ENCODE measurements at regions not wholly inside any gene's neighbourhood (a gene's known extent, or its start where the extent isn't known, plus 50 kb on each side); places are given as distances from the start of the nearest gene placed in this dataset.

DNA sequence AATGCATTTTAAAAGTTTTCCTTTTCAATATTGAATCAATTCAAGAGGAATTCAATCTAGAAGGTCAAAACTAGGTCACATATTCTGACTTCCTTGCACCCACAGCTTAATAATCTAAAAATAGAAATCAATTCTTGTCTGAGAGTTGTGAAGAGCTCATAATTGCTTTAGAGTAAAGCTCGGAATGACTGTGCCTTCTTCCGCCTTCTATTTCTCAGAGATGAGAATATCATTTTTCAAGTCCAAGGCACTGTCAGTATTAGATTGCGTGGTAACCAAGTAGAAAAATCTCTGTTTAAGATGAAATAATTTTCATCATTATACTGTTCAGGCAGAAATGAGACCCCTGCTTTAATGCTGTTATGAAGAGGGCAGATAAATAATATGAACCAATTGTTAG lies 272.2 kb upstream of the NFE2L3 start:
- Histone ChIP-seq H3K4me1 (ENCODE audit: control insufficient read depth in 1 of 2, insufficient read depth in 1 of 2, low read depth in 1 of 2, low read length in 1 of 2) (no peaks in the 10 kb centered on the region), H3K36me3 (no peaks in the 10 kb centered on the region), H3K4me3 (ENCODE audit: low read depth in 1 of 2, low read length in 1 of 2) (no peak overlapping the region), H3K27ac (no peak overlapping the region), H3K27me3 (peaks cover 100% of the 10 kb centered on the region), H3K9me3 (no peaks in the 10 kb centered on the region)
- TF ChIP-seq, protein P1, sequence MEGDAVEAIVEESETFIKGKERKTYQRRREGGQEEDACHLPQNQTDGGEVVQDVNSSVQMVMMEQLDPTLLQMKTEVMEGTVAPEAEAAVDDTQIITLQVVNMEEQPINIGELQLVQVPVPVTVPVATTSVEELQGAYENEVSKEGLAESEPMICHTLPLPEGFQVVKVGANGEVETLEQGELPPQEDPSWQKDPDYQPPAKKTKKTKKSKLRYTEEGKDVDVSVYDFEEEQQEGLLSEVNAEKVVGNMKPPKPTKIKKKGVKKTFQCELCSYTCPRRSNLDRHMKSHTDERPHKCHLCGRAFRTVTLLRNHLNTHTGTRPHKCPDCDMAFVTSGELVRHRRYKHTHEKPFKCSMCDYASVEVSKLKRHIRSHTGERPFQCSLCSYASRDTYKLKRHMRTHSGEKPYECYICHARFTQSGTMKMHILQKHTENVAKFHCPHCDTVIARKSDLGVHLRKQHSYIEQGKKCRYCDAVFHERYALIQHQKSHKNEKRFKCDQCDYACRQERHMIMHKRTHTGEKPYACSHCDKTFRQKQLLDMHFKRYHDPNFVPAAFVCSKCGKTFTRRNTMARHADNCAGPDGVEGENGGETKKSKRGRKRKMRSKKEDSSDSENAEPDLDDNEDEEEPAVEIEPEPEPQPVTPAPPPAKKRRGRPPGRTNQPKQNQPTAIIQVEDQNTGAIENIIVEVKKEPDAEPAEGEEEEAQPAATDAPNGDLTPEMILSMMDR (IDR thresholded peaks at IDR 0.05), result no peak

DNA sequence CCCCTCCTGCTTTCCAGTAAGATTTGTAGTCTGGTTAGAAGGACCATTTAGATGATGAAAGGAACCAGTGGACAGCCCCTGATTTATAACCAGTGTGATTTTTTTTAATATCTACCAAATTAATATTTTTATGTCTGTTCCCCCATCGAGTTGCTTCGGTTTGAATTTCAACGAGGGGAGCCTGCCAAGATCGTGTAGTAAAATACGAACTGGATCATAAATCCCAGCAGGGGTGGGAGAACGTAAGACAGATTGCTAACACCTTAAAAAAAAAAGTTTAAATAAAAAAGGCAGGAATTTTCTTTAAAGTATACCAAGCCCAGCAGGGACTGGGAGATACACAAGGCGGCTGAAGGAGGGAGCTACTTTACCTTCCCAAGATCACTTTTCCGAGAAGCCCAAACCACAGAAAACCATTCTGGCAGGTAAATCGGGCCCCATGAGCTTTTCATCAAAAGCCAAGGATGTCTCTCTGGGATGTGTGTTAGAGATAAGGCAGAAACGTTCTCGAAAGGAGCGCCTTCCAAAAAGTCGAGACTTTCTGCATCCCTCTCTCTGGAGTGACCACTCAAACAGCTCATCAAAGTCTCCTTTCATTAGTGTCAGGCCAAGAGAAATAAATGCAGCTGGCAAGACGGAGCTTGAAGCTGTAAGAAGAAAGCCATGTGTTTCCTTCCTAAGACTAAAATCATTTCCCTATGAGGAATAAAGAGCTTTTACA lies 270.5 kb upstream of the NFE2L3 start:
- no peak overlapping the region for H3K4me3 ChIP-seq (ENCODE audit: low read depth in 1 of 2, low read length in 1 of 2)
- H3K4me1 ChIP-seq (ENCODE audit: control insufficient read depth in 1 of 2, insufficient read depth in 1 of 2, low read depth in 1 of 2, low read length in 1 of 2), result no peaks in the 10 kb centered on the region
- H3K9me3 ChIP-seq, result no peaks in the 10 kb centered on the region
- TF ChIP-seq, protein P1 (IDR thresholded peaks at IDR 0.05), result no peak
- H3K27me3 ChIP-seq, result peaks cover 96% of the 10 kb centered on the region
- no peaks in the 10 kb centered on the region for H3K36me3 ChIP-seq
- no peak overlapping the region for H3K27ac ChIP-seq

DNA sequence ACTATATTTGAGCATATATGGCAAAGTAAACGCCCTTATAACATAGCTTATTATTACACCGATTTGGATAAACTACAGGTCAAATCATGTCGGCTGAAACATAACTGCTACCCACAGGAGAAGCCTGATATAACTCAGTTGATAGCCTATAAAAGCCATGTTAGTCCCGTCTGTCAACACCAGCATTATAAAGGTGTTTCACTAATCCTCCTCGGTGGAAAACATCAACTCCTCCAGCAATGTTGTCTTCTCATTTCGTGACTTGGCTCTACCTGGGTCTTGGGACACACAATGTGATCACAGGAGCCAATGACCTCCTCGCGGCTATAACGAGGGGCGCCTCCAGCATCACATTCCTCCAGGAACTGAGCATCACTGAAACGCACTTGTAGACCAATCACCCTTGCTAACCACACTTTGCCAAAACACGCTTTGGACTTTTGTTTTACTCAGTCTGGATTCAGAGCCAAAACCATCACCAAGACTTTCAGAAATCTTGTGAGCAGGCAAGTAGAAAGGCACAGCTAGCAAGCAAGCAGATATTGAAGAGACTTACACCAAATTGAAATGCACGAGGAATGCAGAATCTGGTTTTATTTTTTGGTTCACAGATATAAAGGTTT lies 269.7 kb upstream of the NFE2L3 start:
- Histone ChIP-seq H3K27ac (no peak overlapping the region), H3K27me3 (peaks cover 96% of the 10 kb centered on the region), H3K36me3 (no peaks in the 10 kb centered on the region), H3K4me1 (ENCODE audit: control insufficient read depth in 1 of 2, insufficient read depth in 1 of 2, low read depth in 1 of 2, low read length in 1 of 2) (no peaks in the 10 kb centered on the region), H3K9me3 (no peaks in the 10 kb centered on the region), H3K4me3 (ENCODE audit: low read depth in 1 of 2, low read length in 1 of 2) (no peak overlapping the region)
- TF ChIP-seq, protein P1 (IDR thresholded peaks at IDR 0.05), result no peak

DNA sequence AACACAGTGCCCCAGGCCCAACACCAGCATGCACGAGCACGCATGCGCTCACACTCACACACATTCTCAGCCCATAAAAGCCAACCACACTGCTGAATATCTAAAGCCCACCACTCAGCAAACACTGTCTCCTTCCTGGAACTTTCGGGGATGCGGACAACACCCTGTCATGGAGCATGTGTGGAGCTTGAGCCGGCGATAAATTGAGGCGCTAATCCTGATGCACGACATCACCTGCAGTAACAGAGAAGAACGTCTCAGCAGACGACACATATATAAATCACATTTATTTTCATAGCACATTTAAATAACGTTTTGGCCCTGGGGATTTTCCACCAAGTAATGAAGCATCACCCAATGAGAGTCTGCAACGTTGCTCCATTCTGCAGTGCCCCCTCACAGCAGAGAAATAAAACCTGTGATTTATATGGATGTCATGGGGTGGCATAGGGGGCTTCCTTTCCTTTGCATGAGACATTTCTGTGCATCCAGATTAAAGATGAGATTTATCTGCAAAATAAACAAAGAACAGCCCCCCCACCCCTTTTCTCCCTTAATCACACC lies 267.7 kb upstream of the NFE2L3 start:
- TF ChIP-seq, protein P1 (IDR thresholded peaks at IDR 0.05), result no peak
- no peaks in the 10 kb centered on the region for H3K9me3 ChIP-seq
- no peak overlapping the region for H3K27ac ChIP-seq
- no peak overlapping the region for H3K4me3 ChIP-seq (ENCODE audit: low read depth in 1 of 2, low read length in 1 of 2)
- no peaks in the 10 kb centered on the region for H3K4me1 ChIP-seq (ENCODE audit: control insufficient read depth in 1 of 2, insufficient read depth in 1 of 2, low read depth in 1 of 2, low read length in 1 of 2)
- peaks cover 93% of the 10 kb centered on the region for H3K27me3 ChIP-seq
- no peaks in the 10 kb centered on the region for H3K36me3 ChIP-seq

DNA sequence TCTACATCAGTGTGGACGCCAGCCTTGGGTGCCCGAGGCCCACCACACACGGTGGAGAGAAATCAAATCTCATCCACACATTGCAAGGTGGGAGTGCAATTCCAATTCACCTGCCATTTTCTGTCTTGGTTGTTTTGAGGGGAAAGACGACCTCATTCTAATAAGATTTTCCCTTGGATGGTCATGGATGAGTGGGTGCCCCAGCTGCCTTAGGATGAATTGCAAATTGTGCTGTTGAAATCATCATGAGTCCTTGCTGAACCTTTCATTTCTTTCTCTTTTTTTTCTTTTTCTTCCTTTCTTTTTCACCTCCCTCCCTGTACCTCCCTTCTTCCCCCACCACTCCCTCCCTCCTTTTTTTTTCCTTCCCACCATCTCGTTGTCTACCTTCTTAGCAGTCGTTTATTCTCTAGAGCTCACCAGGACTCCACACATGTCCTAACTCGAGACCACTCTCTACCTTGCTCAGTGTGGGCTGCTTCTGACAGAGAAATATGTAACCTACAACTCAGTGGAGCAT lies 266.9 kb upstream of the NFE2L3 start:
- TF ChIP-seq, protein P1 (IDR thresholded peaks at IDR 0.05), result no peak
- H3K36me3 ChIP-seq, result no peaks in the 10 kb centered on the region
- H3K27me3 ChIP-seq, result peaks cover 93% of the 10 kb centered on the region
- H3K4me3 ChIP-seq (ENCODE audit: low read depth in 1 of 2, low read length in 1 of 2), result no peak overlapping the region
- H3K27ac ChIP-seq, result no peak overlapping the region
- no peaks in the 10 kb centered on the region for H3K9me3 ChIP-seq
- no peaks in the 10 kb centered on the region for H3K4me1 ChIP-seq (ENCODE audit: control insufficient read depth in 1 of 2, insufficient read depth in 1 of 2, low read depth in 1 of 2, low read length in 1 of 2)

Data from neutrophil (primary cell).